ENCODE measurements at regions not wholly inside any gene's neighbourhood (a gene's known extent, or its start where the extent isn't known, plus 50 kb on each side); places are given as distances from the start of the nearest gene placed in this dataset.

GRCh38 chr15:70294731-70295305, 197.1 kb upstream of the TLE3 start:
- no peak overlapping the region for H3K23ac ChIP-seq (ENCODE audit: insufficient read length)
- H3K27ac ChIP-seq (ENCODE audit: low read depth, low read length): no peak overlapping the region
- H3K23me2 ChIP-seq (ENCODE audit: low read depth, low read length): no peaks in the 10 kb centered on the region
- no peak overlapping the region for H2BK20ac ChIP-seq (ENCODE audit: low read length)
- no peak overlapping the region for H4K91ac ChIP-seq (replicated peaks; ENCODE audit: insufficient read length, low read length)
- DNase-seq (ENCODE audit: low read depth in 1 of 2, low spot score in 2 of 2): no peak
- peak overlapping the region; percentile 43; the same call in 1 of the 2 replicates for H2BK12ac ChIP-seq (ENCODE audit: low read depth, low read length)
- H2AFZ ChIP-seq (ENCODE audit: low read length): no peak overlapping the region
- no peaks in the 10 kb centered on the region for H3K79me1 ChIP-seq (ENCODE audit: low read depth, low read length)
- ChIA-PET CTCF (ENCODE audit: partially characterized antibody) (interaction anchor here (0.6 kb wide), 1 partner anchor 114 kb away, joined by 3 read pairs; no protein-coding TSS in a partner anchor), POLR2A (ENCODE audit: partially characterized antibody) (no interaction called here)
- H3K79me2 ChIP-seq (ENCODE audit: control insufficient read depth in 1 of 2, insufficient read depth in 2 of 2, low read length in 2 of 2): no peaks in the 10 kb centered on the region
- no peak overlapping the region for H3K56ac ChIP-seq (replicated peaks; ENCODE audit: insufficient read length, low read depth, low read length)
- H3K4ac ChIP-seq (replicated peaks; ENCODE audit: insufficient read length, low read depth, low read length): no peak overlapping the region
- H2BK120ac ChIP-seq (replicated peaks; ENCODE audit: low read depth, low read length): no peak overlapping the region
- no peak overlapping the region for H2BK15ac ChIP-seq (ENCODE audit: low read length)
- no peak overlapping the region for H3K14ac ChIP-seq (ENCODE audit: insufficient read length)
- no peak overlapping the region for H3K9ac ChIP-seq (replicated peaks in 1 of 4; ENCODE audit: extremely low read depth in 1 of 4, low read depth in 3 of 4, low read length in 3 of 4)
- no peaks in the 10 kb centered on the region for H4K20me1 ChIP-seq (replicated peaks in 1 of 2; ENCODE audit: control insufficient read depth in 1 of 2, insufficient read depth in 2 of 2, low read length in 2 of 2)
- no peaks in the 10 kb centered on the region for H3K27me3 ChIP-seq (replicated peaks in 1 of 4; ENCODE audit: control insufficient read depth in 3 of 4, extremely low read depth in 1 of 4, insufficient read depth in 3 of 4, low read length in 3 of 4)
- H3K4me3 ChIP-seq (ENCODE audit: extremely low read depth in 1 of 4, insufficient read depth in 2 of 4, low read depth in 3 of 4, low read length in 4 of 4): no peak overlapping the region
- H4K5ac ChIP-seq (ENCODE audit: insufficient read length, low read depth, low read length): no peak overlapping the region
- no peaks in the 10 kb centered on the region for H3K9me3 ChIP-seq (ENCODE audit: insufficient read depth in 2 of 2, low read depth in 1 of 2, low read length in 1 of 2)
- 96% methylated on average over 3 of the region's 3 CpGs; no CpG with 5 or more reads in 1 of the 2 experiments for WGBS, 2 experiments (ENCODE audit: extremely low coverage in 1 of 2, insufficient coverage in 1 of 2, insufficient read length in 1 of 2, insufficient replicate concordance in 2 of 2, low coverage in 1 of 2, low lambda C conversion rate in 2 of 2, missing lambda C conversion rate in 1 of 2)
- no peak overlapping the region for H2BK5ac ChIP-seq (ENCODE audit: low read depth, low read length)
- no peak overlapping the region for H4K8ac ChIP-seq (ENCODE audit: extremely low read depth, insufficient read depth, low read length)
- no peak overlapping the region for H3K18ac ChIP-seq (ENCODE audit: extremely low read depth, low read length)
- H3K4me2 ChIP-seq (ENCODE audit: insufficient read depth in 1 of 2, low read depth in 2 of 2, low read length in 2 of 2): no peak overlapping the region
- FAIRE-seq: no peak
- no peak overlapping the region for H2AK5ac ChIP-seq (ENCODE audit: low read depth, low read length)
- no peaks in the 10 kb centered on the region for H3K36me3 ChIP-seq (ENCODE audit: control insufficient read depth in 2 of 4, insufficient read depth in 4 of 4, low read length in 3 of 4)
- H3K4me1 ChIP-seq (replicated peaks in 1 of 4; ENCODE audit: control insufficient read depth in 3 of 4, insufficient read depth in 4 of 4, low read length in 3 of 4): peaks cover 0 to 2% (median 0%) of the 10 kb centered on the region in 4 experiments; a peak in 3 of 7 replicates
- TF ChIP-seq PHF8 (conservative IDR thresholded peaks at IDR 0.05; ENCODE audit: low read depth, low read length): no peak
- TF ChIP-seq SAP30 (IDR thresholded peaks at IDR 0.05; ENCODE audit: insufficient read depth, insufficient replicate concordance, low read length): no peak
- TF ChIP-seq NRF1 (IDR thresholded peaks at IDR 0.05; ENCODE audit: low read depth, low read length): no peak
- no peak for TF ChIP-seq ATF3 (IDR thresholded peaks at IDR 0.05; ENCODE audit: insufficient read depth, low read depth, low read length)
- no peak for TF ChIP-seq TAF7 (optimal IDR thresholded peaks at IDR 0.05; ENCODE audit: borderline replicate concordance, low read depth, low read length)
- TF ChIP-seq RFX5 (IDR thresholded peaks at IDR 0.05; ENCODE audit: borderline replicate concordance, low read depth, low read length): no peak
- TF ChIP-seq GTF2F1 (IDR thresholded peaks at IDR 0.05; ENCODE audit: borderline replicate concordance, low read depth, low read length): no peak
- no peak for TF ChIP-seq RAD21 (IDR thresholded peaks at IDR 0.05 in 1 of 2, conservative IDR thresholded peaks at IDR 0.05 in 1 of 2; ENCODE audit: low read depth in 2 of 2, low read length in 2 of 2)
- no peak for TF ChIP-seq TAF1 (IDR thresholded peaks at IDR 0.05; ENCODE audit: low read depth, low read length)
- no peak for TF ChIP-seq GABPA (IDR thresholded peaks at IDR 0.05; ENCODE audit: borderline replicate concordance, insufficient read depth, low read length)
- no peak for TF ChIP-seq RXRA (IDR thresholded peaks at IDR 0.05; ENCODE audit: insufficient read depth, low read depth, low read length)
- no peak for TF ChIP-seq SP4 (IDR thresholded peaks at IDR 0.05; ENCODE audit: low read length)
- no peak for TF ChIP-seq SUZ12 (IDR thresholded peaks at IDR 0.05; ENCODE audit: low read length)

Measured in H1 (cell line).